Suppressor macrophage treated with lipopolysaccharide for 4 hours (primary cell): ENCODE measurements at regions not wholly inside any gene's neighbourhood (a gene's known extent, or its start where the extent isn't known, plus 50 kb on each side); places are given as distances from the start of the nearest gene placed in this dataset.

Experiments
- DNase-seq: peaks from one replicate; pipeline ENCODE4 v3.0.0-alpha.2; 2020

- DNase-seq = no peak
These were observed 390.7 kb downstream of the C12orf75 start for GRCh38 chr12:105721051-105721825.

- no peak for DNase-seq
These were observed 391.4 kb downstream of the C12orf75 start for GRCh38 chr12:105721891-105722290.

GRCh38 chr12:105723066-105723465, 392.6 kb downstream of the C12orf75 start:
- no peak for DNase-seq

- DNase-seq = no peak
These were observed 393.0 kb downstream of the C12orf75 start for GRCh38 chr12:105723494-105723893.

GRCh38 chr12:105724641-105725040, 394.1 kb downstream of the C12orf75 start:
- no peak for DNase-seq

GRCh38 chr12:105725054-105725453, 394.6 kb downstream of the C12orf75 start:
- DNase-seq = no peak

- DNase-seq = no peak
These were observed 398.8 kb downstream of the C12orf75 start for GRCh38 chr12:105729181-105729771.

GRCh38 chr12:105729926-105730325, 399.4 kb downstream of the C12orf75 start:
- no peak for DNase-seq

- DNase-seq = no peak
These were observed 403.1 kb downstream of the C12orf75 start for GRCh38 chr12:105733579-105733978.

GRCh38 chr12:105736498-105736897, 402.3 kb downstream of the NUAK1 start:
- DNase-seq = no peak

GRCh38 chr12:105738051-105738450, 400.7 kb downstream of the NUAK1 start:
- no peak for DNase-seq

- no peak for DNase-seq
These were observed 398.4 kb downstream of the NUAK1 start for GRCh38 chr12:105740369-105740768.

- DNase-seq = no peak
These were observed 397.6 kb downstream of the NUAK1 start for GRCh38 chr12:105740970-105741725.

- no peak for DNase-seq
These were observed 396.8 kb downstream of the NUAK1 start for GRCh38 chr12:105741786-105742566.

GRCh38 chr12:105742567-105742874, 396.2 kb downstream of the NUAK1 start:
- DNase-seq = no peak

GRCh38 chr12:105744371-105745058, 394.2 kb downstream of the NUAK1 start:
- DNase-seq = no peak

GRCh38 chr12:105745811-105746210, 392.9 kb downstream of the NUAK1 start:
- DNase-seq = no peak

- no peak for DNase-seq
These were observed 389.8 kb downstream of the NUAK1 start for GRCh38 chr12:105748806-105749600.

GRCh38 chr12:105750096-105750495, 388.7 kb downstream of the NUAK1 start:
- DNase-seq = no peak

- no peak for DNase-seq
These were observed 384.4 kb downstream of the NUAK1 start for GRCh38 chr12:105754313-105754712.

GRCh38 chr12:105756961-105757360, 381.8 kb downstream of the NUAK1 start:
- DNase-seq = no peak

- no peak for DNase-seq
These were observed 379.6 kb downstream of the NUAK1 start for GRCh38 chr12:105759149-105759548.
